Loucy (cell line): ENCODE measurements at regions not wholly inside any gene's neighbourhood (a gene's known extent, or its start where the extent isn't known, plus 50 kb on each side); places are given as distances from the start of the nearest gene placed in this dataset.

Experiments used
- H2AFZ ChIP-seq: fragments of 200-600 bp; sonication (generic); 2 replicates; pipeline ENCODE4 v1.6.0; 2016; ENCODE audit warnings: antibody characterized with exemption, mild to moderate bottlenecking, low read length, moderate library complexity
- H3F3A ChIP-seq: fragments of 200-600 bp; 2 replicates; pipeline ENCODE4 v1.6.0; 2016; ENCODE audit warnings: antibody characterized with exemption, low read depth, mild to moderate bottlenecking
- H3K27me3 ChIP-seq: fragments of 200-600 bp; sonication (generic); 2 replicates; pipeline ENCODE4 v1.6.1; 2014; ENCODE audit warnings: low read length, mild to moderate bottlenecking; ENCODE audit not compliant: insufficient read depth, poor library complexity, severe bottlenecking
- H3K36me3 ChIP-seq: fragments of 200-600 bp; sonication (generic); 2 replicates; pipeline ENCODE4 v1.6.1; 2016; ENCODE audit warnings: low read length; ENCODE audit not compliant: insufficient read depth
- H3K4me1 ChIP-seq: fragments of 200-600 bp; sonication (generic); 2 replicates; pipeline ENCODE4 v1.5.1; 2014; ENCODE audit warnings: low read length, mild to moderate bottlenecking; ENCODE audit not compliant: insufficient read depth, poor library complexity, severe bottlenecking
- H3K4me2 ChIP-seq: fragments of 200-600 bp; sonication (generic); 2 replicates; pipeline ENCODE4 v1.6.0; 2014; ENCODE audit warnings: antibody characterized with exemption, low read length, low read depth, mild to moderate bottlenecking; ENCODE audit not compliant: poor library complexity, severe bottlenecking
- H3K4me3 ChIP-seq: fragments of 200-600 bp; sonication (generic); 2 replicates; pipeline ENCODE4 v1.5.1; 2014; ENCODE audit warnings: low read length, mild to moderate bottlenecking, mixed read lengths; ENCODE audit not compliant: poor library complexity, severe bottlenecking
- H3K79me2 ChIP-seq: fragments of 200-600 bp; sonication (generic); 2 replicates; pipeline ENCODE4 v1.6.1; 2014; ENCODE audit warnings: low read length; ENCODE audit not compliant: insufficient read depth
- H3K9ac ChIP-seq: fragments of 200-600 bp; sonication (generic); 2 replicates; pipeline ENCODE4 v1.6.0; 2014; ENCODE audit warnings: mild to moderate bottlenecking, low read depth, low read length, moderate library complexity; ENCODE audit not compliant: poor library complexity, severe bottlenecking
- H3K9me2 ChIP-seq: fragments of 200-600 bp; sonication (generic); replicated peaks from 2 replicates; pipeline ENCODE4 v1.6.1; 2016; ENCODE audit warnings: low read depth, low read length, mixed read lengths
- H3K9me3 ChIP-seq: fragments of 200-600 bp; sonication (generic); 2 replicates; pipeline ENCODE4 v1.6.1; 2014; ENCODE audit warnings: mild to moderate bottlenecking, antibody characterized with exemption, low read length, low read depth; ENCODE audit not compliant: insufficient read depth
- H4K20me1 ChIP-seq: fragments of 200-600 bp; sonication (generic); 2 replicates; pipeline ENCODE4 v1.6.0; 2014; ENCODE audit warnings: antibody characterized with exemption, low read length, mild to moderate bottlenecking; ENCODE audit not compliant: insufficient read depth, poor library complexity, severe bottlenecking
- EZH2phosphoT487 ChIP-seq: fragments of 200-600 bp; IDR thresholded peaks from 2 replicates; pipeline ENCODE4 v1.6.1; 2018; ENCODE audit warnings: antibody characterized with exemption, mild to moderate bottlenecking, moderate library complexity, borderline replicate concordance
- TF ChIP-seq, protein P1 (sequence below): fragments of 200-600 bp; sonication (generic); conservative IDR thresholded peaks from 2 replicates; pipeline ENCODE4 v1.5.1; 2014; ENCODE audit warnings: mild to moderate bottlenecking, antibody characterized with exemption, low read length

DNA sequence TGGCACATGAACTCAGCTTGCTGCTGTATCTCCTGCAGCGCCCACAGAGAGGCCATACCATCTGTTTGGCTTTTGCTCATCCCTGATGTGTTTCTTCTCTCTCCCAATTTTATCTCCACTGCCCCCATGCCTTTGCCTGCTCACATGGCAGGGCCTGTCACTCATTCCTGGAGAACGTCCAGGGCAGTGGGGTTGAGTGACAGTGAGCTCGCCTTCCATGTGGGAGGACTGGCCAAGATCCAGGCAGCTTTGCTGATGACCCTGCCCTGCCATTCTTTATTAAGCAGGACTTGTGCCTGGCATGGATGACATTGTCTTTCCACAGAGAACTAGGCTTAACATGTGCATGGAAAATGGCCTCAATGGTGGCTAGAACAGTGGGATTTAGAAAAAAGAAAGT, 230.5 kb upstream of the THSD7B start:
- Histone ChIP-seq H3K79me2 (no peaks in the 10 kb centered on the region), H3K36me3 (no peaks in the 10 kb centered on the region), H3K9me3 (no peaks in the 10 kb centered on the region), H2AFZ (no peak overlapping the region), H4K20me1 (no peaks in the 10 kb centered on the region), H3K9ac (no peak overlapping the region), H3K4me2 (no peak overlapping the region), H3K27me3 (no peaks in the 10 kb centered on the region), H3K9me2 (no peaks in the 10 kb centered on the region), H3K4me3 (no peak overlapping the region), H3F3A (no peaks in the 10 kb centered on the region), H3K4me1 (no peaks in the 10 kb centered on the region)
- TF ChIP-seq EZH2phosphoT487: no peak
- TF ChIP-seq, protein P1, sequence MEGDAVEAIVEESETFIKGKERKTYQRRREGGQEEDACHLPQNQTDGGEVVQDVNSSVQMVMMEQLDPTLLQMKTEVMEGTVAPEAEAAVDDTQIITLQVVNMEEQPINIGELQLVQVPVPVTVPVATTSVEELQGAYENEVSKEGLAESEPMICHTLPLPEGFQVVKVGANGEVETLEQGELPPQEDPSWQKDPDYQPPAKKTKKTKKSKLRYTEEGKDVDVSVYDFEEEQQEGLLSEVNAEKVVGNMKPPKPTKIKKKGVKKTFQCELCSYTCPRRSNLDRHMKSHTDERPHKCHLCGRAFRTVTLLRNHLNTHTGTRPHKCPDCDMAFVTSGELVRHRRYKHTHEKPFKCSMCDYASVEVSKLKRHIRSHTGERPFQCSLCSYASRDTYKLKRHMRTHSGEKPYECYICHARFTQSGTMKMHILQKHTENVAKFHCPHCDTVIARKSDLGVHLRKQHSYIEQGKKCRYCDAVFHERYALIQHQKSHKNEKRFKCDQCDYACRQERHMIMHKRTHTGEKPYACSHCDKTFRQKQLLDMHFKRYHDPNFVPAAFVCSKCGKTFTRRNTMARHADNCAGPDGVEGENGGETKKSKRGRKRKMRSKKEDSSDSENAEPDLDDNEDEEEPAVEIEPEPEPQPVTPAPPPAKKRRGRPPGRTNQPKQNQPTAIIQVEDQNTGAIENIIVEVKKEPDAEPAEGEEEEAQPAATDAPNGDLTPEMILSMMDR: no peak

DNA sequence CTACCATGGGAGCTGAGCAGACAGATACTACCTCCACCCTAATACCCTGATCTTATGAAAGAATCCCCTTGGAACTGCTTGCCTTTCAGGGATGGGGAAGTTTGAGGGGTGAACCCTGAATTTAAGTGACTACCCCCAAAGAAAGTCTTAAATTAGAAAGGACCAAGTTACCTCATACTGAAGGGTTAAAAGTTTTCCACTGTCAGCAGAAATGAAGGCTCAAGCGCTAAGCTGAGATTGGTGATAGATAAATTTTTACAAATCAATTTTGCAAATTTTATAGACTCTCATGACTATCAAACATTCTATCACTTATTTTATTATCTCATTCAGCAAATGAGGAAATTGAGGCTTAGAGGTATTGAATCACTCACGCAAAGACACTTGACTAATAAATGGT, 233.2 kb upstream of the THSD7B start:
- no peaks in the 10 kb centered on the region for H3K79me2 ChIP-seq
- no peak overlapping the region for H3K4me3 ChIP-seq
- no peaks in the 10 kb centered on the region for H3K4me1 ChIP-seq
- H3K9ac ChIP-seq: no peak overlapping the region
- no peaks in the 10 kb centered on the region for H4K20me1 ChIP-seq
- H3K9me2 ChIP-seq: no peaks in the 10 kb centered on the region
- H3K9me3 ChIP-seq: no peaks in the 10 kb centered on the region
- no peaks in the 10 kb centered on the region for H3F3A ChIP-seq
- no peak overlapping the region for H2AFZ ChIP-seq
- H3K36me3 ChIP-seq: no peaks in the 10 kb centered on the region
- no peak overlapping the region for H3K4me2 ChIP-seq
- TF ChIP-seq EZH2phosphoT487: no peak
- TF ChIP-seq, protein P1: no peak
- no peaks in the 10 kb centered on the region for H3K27me3 ChIP-seq

DNA sequence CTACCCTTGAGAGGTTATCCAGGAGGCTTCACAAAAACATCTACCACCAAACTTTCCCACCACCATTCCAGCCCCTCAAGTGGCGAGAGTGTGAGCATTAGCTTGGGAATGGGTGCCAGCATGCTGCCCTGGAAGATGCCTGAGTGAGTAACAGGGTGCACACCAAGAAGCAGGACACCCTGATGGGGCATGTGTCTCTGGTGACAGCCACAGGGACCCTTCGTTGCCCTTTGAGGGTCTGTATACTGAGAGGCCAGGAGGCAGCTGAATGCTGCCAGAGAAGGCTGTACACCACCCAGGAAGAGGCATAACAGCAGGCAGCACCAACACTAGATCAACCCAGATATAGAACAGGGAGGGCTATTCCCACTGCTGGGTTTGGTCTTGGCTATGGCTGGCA, 233.6 kb upstream of the THSD7B start:
- Histone ChIP-seq H3K4me3 (no peak overlapping the region), H3K27me3 (no peaks in the 10 kb centered on the region), H2AFZ (no peak overlapping the region), H3F3A (no peaks in the 10 kb centered on the region), H3K9me3 (no peaks in the 10 kb centered on the region), H3K36me3 (no peaks in the 10 kb centered on the region), H3K4me2 (no peak overlapping the region), H3K9ac (no peak overlapping the region), H3K4me1 (no peaks in the 10 kb centered on the region), H4K20me1 (no peaks in the 10 kb centered on the region), H3K79me2 (no peaks in the 10 kb centered on the region), H3K9me2 (no peaks in the 10 kb centered on the region)
- TF ChIP-seq, protein P1: no peak
- TF ChIP-seq EZH2phosphoT487: no peak
